Astrocyte (in vitro differentiated cells and primary cell): ENCODE measurements at regions not wholly inside any gene's neighbourhood (a gene's known extent, or its start where the extent isn't known, plus 50 kb on each side); places are given as distances from the start of the nearest gene placed in this dataset.

Source experiments
- CTCF ChIP-seq: IDR thresholded peaks from 2 replicates; pipeline ENCODE4 v1.5.1; 2011; ENCODE audit warnings: low read depth, mild to moderate bottlenecking, inconsistent platforms, low read length, moderate library complexity; ENCODE audit not compliant: insufficient read depth
- EZH2 ChIP-seq: IDR thresholded peaks from 2 replicates; pipeline ENCODE4 v1.6.1; 2012; ENCODE audit warnings: mild to moderate bottlenecking, low read length, inconsistent platforms; ENCODE audit not compliant: insufficient read depth

GRCh38 chr12:13597837-13598236 is 383.6 kb downstream of the GRIN2B start:
- TF ChIP-seq CTCF, result no peak
- no peak for TF ChIP-seq EZH2
